C4-2B (cell line): ENCODE measurements at regions not wholly inside any gene's neighbourhood (a gene's known extent, or its start where the extent isn't known, plus 50 kb on each side); places are given as distances from the start of the nearest gene placed in this dataset.

Experiments
- CTCF ChIP-seq: fragments of 450-650 bp; conservative IDR thresholded peaks from 2 replicates; pipeline ENCODE4 v1.5.1; 2017; ENCODE audit warnings: mild to moderate bottlenecking
- ZFX ChIP-seq: fragments of 450-650 bp; IDR thresholded peaks from 2 replicates; pipeline ENCODE4 v1.6.1; 2017

GRCh38 chr4:167964766-167965373 lies 127.5 kb upstream of the ANXA10 start:
- TF ChIP-seq CTCF (no peak), ZFX (no peak)
